ENCODE measurements at regions not wholly inside any gene's neighbourhood (a gene's known extent, or its start where the extent isn't known, plus 50 kb on each side); places are given as distances from the start of the nearest gene placed in this dataset.

- Histone ChIP-seq H3K9me3 (ENCODE audit: low read depth, low read length, poor library complexity, severe bottlenecking) (no peaks in the 10 kb centered on the region), H3K4me3 (ENCODE audit: low read depth, low read length, poor library complexity, severe bottlenecking) (no peak overlapping the region), H3K36me3 (ENCODE audit: insufficient read depth, low read length, poor library complexity, severe bottlenecking) (no peaks in the 10 kb centered on the region), H3K4me1 (ENCODE audit: insufficient read depth, low read length, poor library complexity, severe bottlenecking) (no peaks in the 10 kb centered on the region), H3K27ac (ENCODE audit: low read depth, low read length, poor library complexity, severe bottlenecking) (no peak overlapping the region), H3K27me3 (replicated peaks; ENCODE audit: insufficient read depth, low read depth, low read length, poor library complexity) (no peaks in the 10 kb centered on the region)
- BruUV-seq (replicated peaks) = no TSS peak
- intact Hi-C loops (cut with micrococcal nuclease; ENCODE audit: unreplicated experiment) = no loop called here
- CTCF ChIA-PET = no interaction called here
- no peak for TF ChIP-seq EZH2 (IDR thresholded peaks at IDR 0.05; ENCODE audit: borderline replicate concordance, low read depth, low read length, poor library complexity, severe bottlenecking)
- no peak for TF ChIP-seq CTCF (conservative IDR thresholded peaks at IDR 0.05; ENCODE audit: low read depth, low read length)
- POLR2A ChIA-PET (ENCODE audit: low non-redundant PET) = no interaction called here
- DNase-seq (ENCODE audit: low spot score) = no peak
These were observed 258.7 kb downstream of the PTEN start for GRCh38 chr10:88122145-88122544.

- Histone ChIP-seq H3K36me3 (ENCODE audit: insufficient read depth, low read length, poor library complexity, severe bottlenecking) (no peaks in the 10 kb centered on the region), H3K27ac (ENCODE audit: low read depth, low read length, poor library complexity, severe bottlenecking) (no peak overlapping the region), H3K4me1 (ENCODE audit: insufficient read depth, low read length, poor library complexity, severe bottlenecking) (no peaks in the 10 kb centered on the region), H3K27me3 (replicated peaks; ENCODE audit: insufficient read depth, low read depth, low read length, poor library complexity) (no peaks in the 10 kb centered on the region), H3K9me3 (ENCODE audit: low read depth, low read length, poor library complexity, severe bottlenecking) (no peaks in the 10 kb centered on the region), H3K4me3 (ENCODE audit: low read depth, low read length, poor library complexity, severe bottlenecking) (no peak overlapping the region)
- no peak for DNase-seq (ENCODE audit: low spot score)
- no TSS peak for BruUV-seq (replicated peaks)
- ChIA-PET POLR2A (ENCODE audit: low non-redundant PET) (no interaction called here), CTCF (no interaction called here)
- TF ChIP-seq CTCF (conservative IDR thresholded peaks at IDR 0.05; ENCODE audit: low read depth, low read length) (no peak), EZH2 (IDR thresholded peaks at IDR 0.05; ENCODE audit: borderline replicate concordance, low read depth, low read length, poor library complexity, severe bottlenecking) (no peak)
- intact Hi-C loops (cut with micrococcal nuclease; ENCODE audit: unreplicated experiment) = no loop called here
These were observed 259.2 kb downstream of the PTEN start for GRCh38 chr10:88122576-88122975.

- H3K27ac ChIP-seq (ENCODE audit: low read depth, low read length, poor library complexity, severe bottlenecking) = no peak overlapping the region
- no TSS peak for BruUV-seq (replicated peaks)
- H3K36me3 ChIP-seq (ENCODE audit: insufficient read depth, low read length, poor library complexity, severe bottlenecking) = no peaks in the 10 kb centered on the region
- no peak for TF ChIP-seq EZH2 (IDR thresholded peaks at IDR 0.05; ENCODE audit: borderline replicate concordance, low read depth, low read length, poor library complexity, severe bottlenecking)
- TF ChIP-seq CTCF (conservative IDR thresholded peaks at IDR 0.05; ENCODE audit: low read depth, low read length) = no peak
- ChIA-PET POLR2A (ENCODE audit: low non-redundant PET) (no interaction called here), CTCF (interaction anchor here (0.9 kb wide), 1 partner anchor 11 kb away, joined by 3 read pairs; no protein-coding TSS in a partner anchor)
- intact Hi-C loops (cut with micrococcal nuclease; ENCODE audit: unreplicated experiment) = no loop called here
- no peaks in the 10 kb centered on the region for H3K9me3 ChIP-seq (ENCODE audit: low read depth, low read length, poor library complexity, severe bottlenecking)
- H3K27me3 ChIP-seq (replicated peaks; ENCODE audit: insufficient read depth, low read depth, low read length, poor library complexity) = no peaks in the 10 kb centered on the region
- no peaks in the 10 kb centered on the region for H3K4me1 ChIP-seq (ENCODE audit: insufficient read depth, low read length, poor library complexity, severe bottlenecking)
- DNase-seq (ENCODE audit: low spot score) = no peak
- no peak overlapping the region for H3K4me3 ChIP-seq (ENCODE audit: low read depth, low read length, poor library complexity, severe bottlenecking)
These were observed 262.3 kb downstream of the PTEN start for GRCh38 chr10:88125766-88126165.

Measured in A673 (cell line).